ENCODE measurements at regions not wholly inside any gene's neighbourhood (a gene's known extent, or its start where the extent isn't known, plus 50 kb on each side); places are given as distances from the start of the nearest gene placed in this dataset.

- no peak for TF ChIP-seq CTCF (IDR thresholded peaks at IDR 0.05; ENCODE audit: low read depth, low read length)
- no peak for TF ChIP-seq EZH2phosphoT487 (IDR thresholded peaks at IDR 0.05; ENCODE audit: low read depth)
Measured at GRCh38 chr13:106433066-106433465, 102.4 kb downstream of the EFNB2 start.

Measured in OCI-LY3 (cell line).